ENCODE measurements at regions not wholly inside any gene's neighbourhood (a gene's known extent, or its start where the extent isn't known, plus 50 kb on each side); places are given as distances from the start of the nearest gene placed in this dataset.

- TF ChIP-seq CTCF (IDR thresholded peaks at IDR 0.05; ENCODE audit: insufficient read depth, low read length) (no peak), GABPA (IDR thresholded peaks at IDR 0.05; ENCODE audit: low read depth) (no peak), SPI1 (IDR thresholded peaks at IDR 0.05; ENCODE audit: borderline replicate concordance, low read depth) (no peak), POLR2AphosphoS5 (IDR thresholded peaks at IDR 0.05; ENCODE audit: low read depth) (no peak), REST (IDR thresholded peaks at IDR 0.05; ENCODE audit: insufficient replicate concordance, low read depth) (no peak)
These were observed 724.8 kb upstream of the RIOK2 start for GRCh38 chr5:97907646-97908400.
